Stimulated activated CD8-positive, alpha-beta memory T cell treated with anti-CD3 and anti-CD28 coated beads, Interleukin-7, amount 100 ng/mL, for 24 hours (primary cell): ENCODE measurements at regions not wholly inside any gene's neighbourhood (a gene's known extent, or its start where the extent isn't known, plus 50 kb on each side); places are given as distances from the start of the nearest gene placed in this dataset.
"Not testable (repeated sequence)": the region's sequence is repeated elsewhere in the genome, so short reads cannot be mapped to it uniquely, and the experiment has no call there.

Experiments used
- DNase-seq: peaks from one replicate; pipeline ENCODE4 v3.0.0-alpha.2; 2020; ENCODE audit warnings: low read depth

GRCh38 chr10:118805146-118805545 lies 50.4 kb upstream of the CACUL1 start:
- no peak for DNase-seq

GRCh38 chr10:118807512-118808305 lies 52.9 kb upstream of the CACUL1 start:
- DNase-seq = no peak

DNA sequence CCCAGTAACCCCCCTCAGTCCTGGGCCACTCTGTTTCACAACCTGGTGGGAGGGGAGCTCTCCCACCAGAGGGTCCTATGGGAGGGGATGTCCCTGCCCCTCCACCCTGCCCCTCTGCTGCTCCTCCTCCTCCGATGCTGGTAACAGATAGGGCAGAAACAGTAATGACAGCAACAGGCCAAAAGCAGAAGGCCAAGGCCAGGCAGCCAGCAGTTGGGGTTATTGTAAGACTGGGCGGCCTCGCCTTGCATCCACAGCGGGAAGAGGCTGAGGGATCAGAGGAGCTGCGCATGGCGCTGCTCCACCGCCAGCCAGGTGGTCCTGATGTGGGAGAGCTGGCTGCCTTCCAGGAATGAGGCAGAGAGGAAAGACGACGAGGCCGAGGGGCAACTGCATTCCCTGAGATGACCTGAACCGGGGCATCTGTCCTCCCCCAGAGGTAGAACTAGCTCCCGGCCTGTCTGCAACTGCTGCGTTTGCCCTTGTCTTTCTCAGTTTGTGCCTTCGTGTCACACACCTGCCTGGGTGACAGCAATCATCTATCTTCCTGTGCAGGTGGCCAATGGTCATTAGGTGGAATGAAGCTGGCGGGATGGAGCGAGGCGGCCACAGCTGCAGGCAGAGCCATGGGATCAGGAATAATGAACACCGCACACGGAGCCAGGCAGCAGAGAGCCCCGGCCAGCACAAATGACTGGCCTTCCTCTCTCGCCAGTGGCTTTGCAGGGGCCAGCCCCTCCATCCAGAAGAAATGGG lies 54.0 kb upstream of the CACUL1 start:
- no peak for DNase-seq

GRCh38 chr10:118809357-118810220 lies 54.8 kb upstream of the CACUL1 start:
- no peak for DNase-seq

DNA sequence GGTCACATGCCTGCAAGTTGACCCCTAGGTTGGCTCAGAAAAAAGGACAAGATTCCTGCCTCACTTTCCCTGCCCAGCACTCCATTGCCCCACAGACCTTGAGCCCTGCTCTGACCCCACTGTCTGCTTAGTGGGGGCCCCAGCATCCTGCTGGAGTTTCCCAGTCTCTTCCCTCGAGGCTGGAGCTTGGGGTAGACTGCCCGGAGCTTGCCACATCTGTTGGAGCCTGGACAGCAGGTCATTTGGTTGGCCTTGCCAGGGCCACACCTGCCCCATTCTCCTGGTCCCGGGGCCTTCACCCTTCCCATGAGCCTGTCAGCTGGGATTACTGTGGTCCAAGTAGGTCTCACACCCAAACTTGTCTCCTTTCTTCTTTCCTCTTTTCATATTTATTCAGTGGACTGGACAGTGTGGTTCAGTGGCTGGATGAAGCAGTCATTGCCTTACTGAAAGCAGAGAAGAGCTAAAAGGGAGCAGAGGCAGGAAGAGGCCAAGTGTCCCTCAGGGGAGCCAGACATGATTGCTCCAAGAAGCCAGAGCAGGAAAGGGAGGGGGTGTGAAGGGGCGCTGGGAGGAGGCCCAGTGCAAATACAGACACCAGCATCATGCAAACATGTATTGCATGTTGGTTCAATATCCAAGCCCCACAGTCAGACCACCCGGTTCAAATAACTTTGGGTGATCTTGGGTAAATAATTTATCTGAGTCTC lies 56.2 kb upstream of the CACUL1 start:
- no peak for DNase-seq

DNA sequence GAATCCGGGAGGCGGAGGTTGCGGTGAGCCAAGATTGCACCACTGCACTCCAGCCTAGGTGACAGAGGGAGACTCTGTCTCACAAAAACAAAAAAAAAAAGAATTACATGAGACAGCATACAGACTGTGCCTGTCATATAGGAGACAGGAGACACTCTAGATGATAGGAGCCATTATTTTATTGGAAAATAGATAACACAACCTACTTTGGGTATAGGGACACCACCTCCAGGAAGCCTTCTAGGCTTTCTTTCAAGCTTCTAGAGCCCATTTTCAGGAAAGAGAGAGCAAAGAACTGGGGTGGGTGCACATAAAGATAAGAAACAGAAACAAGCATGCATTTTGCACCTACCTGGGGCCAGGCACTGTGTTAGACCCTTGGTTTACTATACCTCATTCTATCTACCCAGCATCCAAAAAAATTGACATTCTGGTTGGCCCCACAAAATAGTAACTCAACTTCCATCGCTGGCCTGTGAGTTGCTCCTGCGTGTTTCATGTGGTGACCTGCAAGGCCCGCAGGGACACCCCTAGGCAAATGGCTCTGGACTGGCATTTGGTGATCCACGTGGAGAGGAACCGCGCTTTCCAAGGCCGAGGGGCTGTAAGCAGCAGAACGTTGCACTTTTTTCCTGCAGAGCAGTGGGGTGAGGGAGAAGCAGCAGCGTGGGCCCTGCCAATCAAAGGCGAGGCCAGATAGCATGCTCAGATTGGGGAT lies 57.1 kb upstream of the CACUL1 start:
- DNase-seq = no peak

GRCh38 chr10:118812393-118812740 lies 57.6 kb upstream of the CACUL1 start:
- no peak for DNase-seq

DNA sequence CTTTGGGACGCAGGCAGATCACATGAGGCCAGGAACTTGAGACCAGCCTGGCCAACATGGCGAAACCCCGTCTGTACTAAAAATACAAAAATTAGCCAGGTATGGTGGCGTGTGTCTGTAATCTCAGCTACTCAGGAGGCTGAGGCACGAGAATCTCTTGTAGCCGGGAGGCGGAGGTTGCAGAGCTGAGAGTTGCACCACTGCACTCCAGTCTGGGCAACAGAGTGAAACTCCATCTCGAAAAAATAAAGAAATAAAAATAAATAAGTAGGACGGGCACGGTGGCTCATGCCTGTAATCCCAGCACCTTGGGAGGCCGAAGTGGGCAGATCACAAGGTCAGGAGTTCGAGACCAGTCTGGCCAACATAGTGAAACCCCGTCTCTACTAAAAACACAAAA lies 58.2 kb upstream of the CACUL1 start:
- DNase-seq = not testable (repeated sequence)

DNA sequence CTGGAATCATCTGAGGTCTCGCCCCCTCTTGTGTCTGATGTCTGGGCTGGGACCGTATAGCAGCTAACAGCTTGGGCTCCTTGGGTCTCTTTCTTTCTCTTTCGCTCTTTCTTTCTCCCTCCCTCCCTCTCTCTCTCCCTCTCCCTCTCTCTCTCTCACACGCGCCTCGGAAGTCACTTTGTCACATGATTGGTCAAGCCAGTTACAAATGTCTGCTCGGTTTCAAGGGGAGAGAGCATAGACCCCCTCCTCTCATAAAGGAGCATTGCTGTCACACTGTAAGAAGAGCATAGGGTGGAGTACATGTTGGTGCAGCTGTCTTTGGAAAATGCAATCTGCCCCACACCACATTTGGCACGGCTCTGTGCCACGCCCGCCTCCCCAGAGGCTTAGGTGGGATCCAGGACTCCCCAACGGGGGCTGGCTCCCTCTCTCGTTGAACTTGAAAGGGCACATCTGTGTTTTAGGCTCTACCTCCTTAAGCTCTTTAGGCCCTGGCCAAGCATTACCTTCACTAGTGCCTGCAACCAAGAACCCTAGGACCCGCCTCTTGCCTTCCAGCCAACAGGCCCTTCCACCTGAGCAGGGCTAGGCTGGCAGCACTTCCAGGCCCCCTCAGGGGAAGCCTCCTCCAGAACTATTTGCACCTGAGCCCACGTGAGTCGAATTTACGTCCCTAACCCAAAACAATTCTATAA lies 61.9 kb upstream of the CACUL1 start:
- no peak for DNase-seq

DNA sequence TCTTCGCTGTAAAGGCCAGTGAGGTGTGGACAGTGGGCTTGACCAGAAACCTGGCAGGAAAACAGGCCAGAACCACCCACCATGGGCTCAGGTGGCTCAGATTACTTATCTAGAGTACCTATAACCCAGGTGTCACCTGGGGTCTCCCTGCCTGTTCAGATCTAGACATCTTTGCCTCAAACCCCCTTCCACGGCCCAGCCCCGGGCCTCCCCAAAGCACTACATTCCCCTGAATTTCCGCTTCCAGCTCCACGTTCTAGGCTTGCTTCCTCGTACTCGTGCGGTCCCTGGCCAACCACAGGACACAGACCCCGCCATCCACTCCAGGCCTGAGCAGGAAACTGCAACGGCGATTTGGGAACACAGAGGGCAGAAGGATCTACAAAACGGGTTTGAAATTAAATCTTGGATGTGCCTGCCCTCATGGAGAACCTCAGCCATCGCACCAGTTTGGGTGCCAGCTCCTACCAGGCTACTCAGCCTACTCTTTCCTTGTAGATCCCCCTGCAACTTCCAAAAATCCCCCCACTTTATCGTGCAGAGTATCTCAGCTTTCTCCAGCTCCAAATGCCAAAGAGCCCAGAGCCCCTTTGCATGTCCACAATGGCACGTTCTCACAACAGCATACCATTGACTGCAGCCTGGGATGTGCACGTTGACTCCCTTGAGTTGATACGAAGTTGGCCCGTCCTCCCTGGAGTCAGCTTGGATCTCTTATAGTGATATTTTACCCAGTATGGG lies 62.7 kb upstream of the CACUL1 start:
- DNase-seq = no peak

DNA sequence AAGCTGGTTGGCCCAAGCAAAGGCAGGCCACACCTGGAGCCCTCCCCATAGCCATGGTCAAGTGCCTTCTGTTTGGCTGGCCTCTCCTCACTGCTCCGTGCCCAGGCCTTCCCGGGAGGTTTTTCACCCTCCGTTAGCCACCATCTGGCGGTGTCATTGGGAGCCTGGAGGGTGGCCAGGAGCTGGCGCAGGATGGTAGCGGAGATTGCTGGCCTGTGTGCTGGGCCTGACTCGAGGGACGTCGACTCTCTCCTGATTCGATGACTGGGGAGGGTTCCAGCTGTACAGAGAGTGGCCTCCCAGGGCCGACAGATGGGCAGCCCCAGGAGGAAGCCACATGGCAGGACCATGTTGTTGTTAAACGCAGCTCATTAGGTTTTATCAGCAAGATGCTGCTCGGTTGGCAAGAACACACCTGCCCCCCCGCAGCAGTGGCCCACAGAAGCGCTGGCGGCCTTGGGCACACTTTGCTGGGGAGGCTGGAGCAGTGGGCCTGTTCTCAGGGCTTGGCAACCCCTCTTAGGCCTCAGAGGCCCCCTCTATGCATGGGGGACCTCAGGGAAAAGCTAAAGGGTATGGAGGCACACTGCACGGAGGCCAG lies 64.0 kb upstream of the CACUL1 start:
- no peak for DNase-seq

- no peak for DNase-seq
Measured at GRCh38 chr10:118820326-118821116, 65.8 kb upstream of the CACUL1 start.

DNA sequence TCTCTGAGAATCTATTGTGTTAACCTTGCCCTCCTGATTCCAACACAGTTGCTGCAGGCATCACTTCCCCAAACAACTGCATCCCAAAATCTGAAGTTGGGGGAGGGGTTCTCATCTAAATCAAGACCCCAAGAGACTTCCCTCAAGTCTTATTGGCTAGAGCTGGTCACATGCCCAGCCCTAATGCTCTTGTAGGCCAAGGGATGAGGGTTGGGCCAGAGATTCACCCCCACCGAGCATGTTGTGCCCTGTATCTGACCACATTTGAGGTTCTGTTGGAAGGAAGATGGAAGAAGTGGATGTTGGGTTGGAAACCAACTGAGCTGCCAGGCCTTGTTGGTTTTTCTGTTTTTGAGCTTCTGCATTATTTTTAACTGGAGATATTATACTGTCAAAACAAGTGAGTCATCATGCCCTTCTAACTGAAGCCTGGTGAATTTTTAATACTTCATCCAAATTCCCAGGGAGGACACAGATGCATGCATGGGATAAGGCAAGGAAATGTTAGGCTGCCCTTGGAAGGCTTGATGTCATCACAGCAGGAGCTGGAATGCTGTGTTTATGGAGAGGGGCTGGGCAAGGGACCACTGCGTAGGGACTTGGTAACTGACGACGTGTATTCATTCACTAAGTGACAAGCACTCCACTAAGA lies 68.6 kb upstream of the CACUL1 start:
- DNase-seq = no peak

- no peak for DNase-seq
Measured at GRCh38 chr10:118827053-118827452, 72.3 kb upstream of the CACUL1 start.

- no peak for DNase-seq
Measured at GRCh38 chr10:118827466-118828155, 72.8 kb upstream of the CACUL1 start.

DNA sequence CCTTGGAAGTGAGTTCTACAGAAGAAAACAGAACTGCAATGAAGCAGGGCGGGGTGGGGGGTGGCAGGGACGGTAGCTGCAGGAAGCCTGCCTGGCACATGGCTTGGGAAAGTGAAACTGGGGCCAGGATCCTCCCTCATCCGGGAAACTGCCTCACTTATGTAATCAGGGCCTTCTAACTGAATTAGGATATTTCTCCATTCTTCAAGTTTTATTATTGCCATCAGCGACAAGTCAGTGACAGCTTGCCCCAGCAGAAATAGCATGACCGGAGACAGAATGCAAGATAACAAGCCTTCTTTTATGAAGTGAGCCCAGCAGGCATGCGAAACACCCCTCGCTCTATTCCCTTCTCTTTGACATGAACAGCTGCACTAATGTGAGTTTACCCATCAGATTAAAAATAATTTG lies 77.5 kb upstream of the CACUL1 start:
- DNase-seq = no peak

GRCh38 chr10:118834370-118834769 lies 79.6 kb upstream of the CACUL1 start:
- DNase-seq = not testable (repeated sequence)
